ENCODE measurements at regions not wholly inside any gene's neighbourhood (a gene's known extent, or its start where the extent isn't known, plus 50 kb on each side); places are given as distances from the start of the nearest gene placed in this dataset.
"Not testable (repeated sequence)": the region's sequence is repeated elsewhere in the genome, so short reads cannot be mapped to it uniquely, and the experiment has no call there.

GRCh38 chr20:33908336-33908735 lies 85.4 kb upstream of the RALY start:
- DNase-seq, result no peak

DNA sequence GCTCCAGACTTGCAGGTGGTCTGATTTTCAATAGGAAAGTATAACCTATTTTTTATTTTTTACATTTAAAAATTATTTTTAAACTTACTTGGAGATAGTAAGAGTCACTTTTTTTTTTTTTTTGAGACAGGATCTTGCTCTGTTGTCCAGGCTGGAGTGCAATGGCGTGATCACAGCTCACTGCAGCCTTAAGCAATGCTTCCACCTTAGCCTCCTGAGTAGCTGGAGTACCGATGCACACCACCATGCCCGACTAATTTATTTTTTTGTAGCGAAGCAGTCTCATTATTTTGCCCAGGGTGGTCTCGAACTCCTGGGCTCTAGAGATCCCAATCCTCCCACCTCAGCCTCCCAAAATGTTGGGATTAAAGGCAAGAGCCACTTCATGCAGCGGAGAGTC lies 84.8 kb upstream of the RALY start:
- DNase-seq, result no peak

DNA sequence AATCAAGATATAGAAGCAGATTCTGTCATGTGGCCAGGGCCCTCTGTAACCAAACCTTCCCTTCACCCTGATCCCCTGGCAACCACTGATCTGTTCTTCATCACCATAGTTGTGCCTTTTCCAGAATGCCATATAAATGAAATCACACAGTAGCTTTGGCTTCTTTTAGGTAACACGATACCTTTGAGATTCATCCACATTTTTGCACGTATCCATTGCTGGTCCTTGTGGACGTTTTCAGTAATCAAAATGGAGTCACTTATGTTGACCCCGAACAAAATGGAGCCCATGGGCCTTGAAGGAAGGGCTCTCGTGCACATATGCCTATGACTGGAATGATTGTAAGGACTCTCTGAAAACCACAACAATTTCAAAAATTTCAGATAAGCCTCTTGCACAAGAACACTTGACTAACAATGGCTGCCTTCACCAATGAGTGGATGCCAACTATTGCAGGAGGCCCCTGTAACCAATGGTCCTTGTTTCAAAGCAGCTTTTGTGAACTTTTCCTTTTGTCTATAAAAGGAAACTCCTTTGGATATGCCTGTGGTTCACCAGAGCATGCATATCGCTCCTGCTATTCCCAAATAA lies 84.3 kb upstream of the RALY start:
- no peak for DNase-seq

DNA sequence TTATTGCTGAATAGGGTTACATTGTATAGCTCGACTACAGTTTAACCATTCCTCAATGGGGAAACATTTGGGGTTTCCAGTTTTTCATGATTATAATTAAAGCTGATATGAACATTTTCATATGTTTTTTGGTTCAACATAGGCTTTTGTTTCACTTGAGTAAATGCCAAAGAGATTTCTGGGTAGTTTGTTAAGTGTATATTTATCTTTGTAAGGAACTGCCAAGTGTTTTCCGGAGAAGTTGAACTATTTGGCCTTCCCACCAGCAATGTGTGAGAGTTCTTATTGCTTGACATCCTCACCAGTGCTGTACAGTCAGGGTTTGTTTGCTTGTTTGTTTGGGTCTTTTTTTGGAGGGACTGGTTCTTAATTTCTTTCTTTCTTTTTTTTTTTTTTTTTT lies 83.7 kb upstream of the RALY start:
- DNase-seq, result no peak

DNA sequence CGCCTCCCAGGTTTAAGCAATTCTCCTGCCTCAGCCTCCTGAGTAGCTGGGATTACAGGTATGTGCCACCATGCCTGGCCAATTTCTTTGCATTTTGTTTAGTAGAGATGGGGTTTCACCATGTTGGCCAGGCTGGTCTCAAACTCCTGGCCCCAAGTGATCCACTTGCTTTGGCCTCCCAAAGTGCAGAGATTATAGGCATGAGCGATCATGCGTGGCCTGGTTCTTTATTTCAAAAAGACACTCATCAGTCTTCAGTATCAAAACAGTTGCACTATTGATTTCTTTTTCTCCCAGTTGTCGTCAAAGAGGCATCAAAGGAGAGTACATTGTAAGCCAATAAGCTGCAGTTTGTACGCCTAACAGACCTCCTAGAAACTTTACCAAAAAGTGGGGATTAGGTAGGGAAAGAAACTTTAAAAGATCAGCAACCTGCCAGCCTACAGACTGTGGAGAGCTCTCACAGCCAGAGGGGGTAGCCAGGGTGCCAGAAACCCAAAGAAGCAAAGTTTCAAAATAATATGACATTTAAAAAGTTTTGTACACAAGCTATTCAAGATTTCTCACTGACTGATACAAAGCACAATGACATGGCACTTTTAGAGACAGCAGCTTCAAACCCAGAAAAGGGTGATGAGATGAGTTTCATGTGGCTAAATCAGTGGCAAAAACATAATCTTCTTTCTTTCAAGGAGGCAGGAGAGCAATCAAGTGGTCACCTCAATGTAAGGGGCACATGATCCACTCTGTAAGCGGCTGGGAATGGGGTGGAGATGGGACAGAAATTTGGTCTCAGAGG lies 83.0 kb upstream of the RALY start:
- no peak for DNase-seq

- no peak for DNase-seq
Measured at GRCh38 chr20:33914919-33915318, 78.8 kb upstream of the RALY start.

- DNase-seq, result peak in 1 of 56 donors; percentile 12
Measured at GRCh38 chr20:33915726-33916331, 77.9 kb upstream of the RALY start.

DNA sequence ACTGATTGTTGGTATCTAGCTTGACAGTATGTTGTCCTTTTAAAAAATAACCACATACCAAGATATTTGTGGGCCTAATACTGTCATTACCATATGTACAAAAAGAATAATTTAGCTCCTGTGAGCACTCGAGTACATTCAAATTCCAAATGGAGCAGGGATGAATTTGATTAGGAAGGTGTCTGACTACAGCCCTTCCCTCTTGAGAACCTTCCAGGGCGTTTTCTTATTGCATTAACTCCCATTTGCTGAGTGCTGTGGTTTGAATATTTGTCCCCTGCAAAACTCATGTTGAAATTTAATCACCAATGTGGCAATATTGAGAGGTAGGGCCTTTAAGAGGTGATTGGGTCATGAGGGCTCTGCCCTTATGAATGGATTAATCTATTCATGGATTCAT lies 76.9 kb upstream of the RALY start:
- no peak for DNase-seq

DNA sequence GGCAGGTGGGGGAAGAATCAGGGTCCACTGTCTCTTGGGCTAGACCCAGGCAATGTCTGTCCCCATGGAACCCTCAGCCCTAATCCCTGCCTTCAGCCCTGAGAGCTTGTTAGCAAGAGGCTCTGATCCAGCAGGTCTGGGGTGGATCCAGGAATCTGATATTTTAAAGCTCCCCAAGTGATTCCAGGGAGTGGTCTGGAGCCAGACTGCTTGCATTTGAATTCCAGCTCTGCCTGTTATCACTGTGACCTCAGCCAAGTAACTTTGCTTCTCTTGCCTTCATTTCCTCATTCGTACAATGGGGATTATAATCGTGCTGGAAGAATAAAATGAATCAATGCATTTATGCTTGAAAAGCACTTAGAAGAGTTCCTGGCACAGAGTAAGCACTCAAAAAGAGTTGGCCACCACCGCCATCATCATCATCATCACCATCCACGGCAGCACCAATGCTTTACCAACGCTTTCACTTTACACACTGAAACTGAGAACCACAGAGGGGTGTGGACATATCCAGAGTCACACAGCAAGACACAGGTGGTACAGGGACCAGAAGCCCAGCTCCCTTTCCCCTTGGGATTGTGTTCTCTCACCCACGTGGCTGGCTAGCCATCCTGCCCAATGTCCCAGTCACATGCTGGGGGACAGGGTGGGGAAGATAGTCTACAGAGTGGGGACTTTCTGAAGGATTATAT lies 75.7 kb upstream of the RALY start:
- DNase-seq, result no peak

DNA sequence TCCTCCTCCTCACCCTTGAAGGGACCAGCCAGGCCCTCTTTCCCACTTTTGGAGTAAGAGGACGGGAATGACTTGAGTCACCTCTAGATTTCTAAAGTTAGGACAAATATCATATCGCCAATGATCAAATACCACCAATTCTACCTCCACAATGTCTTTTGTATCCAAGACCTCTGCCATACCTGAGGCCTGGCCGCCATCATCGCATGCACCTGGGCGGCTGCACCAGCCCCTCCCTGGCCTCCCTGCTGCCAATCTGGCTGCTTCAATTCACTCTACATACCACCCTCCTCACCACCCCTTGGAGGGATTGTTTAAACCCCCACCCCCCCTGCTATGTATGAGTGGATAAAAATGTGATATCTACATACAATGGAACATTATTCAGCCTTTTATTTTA lies 75.0 kb upstream of the RALY start:
- DNase-seq, result no peak

DNA sequence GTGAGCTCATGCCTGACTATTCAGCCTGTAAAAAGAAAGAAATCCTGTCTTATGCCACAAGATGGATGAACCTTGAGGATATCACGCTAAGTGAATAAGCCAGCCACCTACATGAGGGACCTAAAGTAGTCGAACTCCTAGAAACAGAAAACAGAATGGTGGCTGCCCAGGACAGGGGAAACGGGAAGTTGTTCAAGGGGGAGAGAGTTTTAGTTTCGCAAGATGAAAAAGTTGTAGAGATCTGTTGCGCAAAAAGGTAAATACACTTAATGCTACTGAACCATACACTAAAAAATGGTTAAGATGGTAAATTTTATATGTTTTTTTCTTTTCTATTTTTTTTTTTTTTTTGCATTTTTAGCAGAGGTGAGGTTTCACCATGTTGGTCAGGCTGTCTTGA lies 74.1 kb upstream of the RALY start:
- no peak for DNase-seq

DNA sequence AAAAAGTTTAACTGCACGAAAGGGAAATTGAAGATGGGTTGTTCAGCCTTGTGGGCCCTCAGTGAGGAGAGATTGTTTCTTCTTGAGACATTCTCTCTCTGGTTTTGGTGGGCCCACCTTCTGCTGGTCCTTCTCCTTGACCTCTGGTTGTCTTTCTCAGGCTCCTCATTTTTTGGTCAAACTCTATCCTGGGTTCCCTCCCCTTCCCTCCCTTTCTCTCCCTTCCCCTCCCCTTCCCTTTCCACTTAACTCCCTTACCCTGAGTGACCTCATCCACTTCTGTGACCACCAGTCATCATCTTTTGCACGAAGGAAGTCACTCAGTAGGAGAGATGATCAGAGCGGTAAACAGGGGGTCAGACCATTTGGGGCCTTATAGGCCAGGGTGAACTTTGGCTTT lies 71.5 kb upstream of the RALY start:
- no peak for DNase-seq

GRCh38 chr20:33923740-33924139 lies 70.0 kb upstream of the RALY start:
- DNase-seq, result no peak

GRCh38 chr20:33925867-33926266 lies 67.8 kb upstream of the RALY start:
- no peak for DNase-seq

- no peak for DNase-seq
Measured at GRCh38 chr20:33926425-33926824, 67.3 kb upstream of the RALY start.

DNA sequence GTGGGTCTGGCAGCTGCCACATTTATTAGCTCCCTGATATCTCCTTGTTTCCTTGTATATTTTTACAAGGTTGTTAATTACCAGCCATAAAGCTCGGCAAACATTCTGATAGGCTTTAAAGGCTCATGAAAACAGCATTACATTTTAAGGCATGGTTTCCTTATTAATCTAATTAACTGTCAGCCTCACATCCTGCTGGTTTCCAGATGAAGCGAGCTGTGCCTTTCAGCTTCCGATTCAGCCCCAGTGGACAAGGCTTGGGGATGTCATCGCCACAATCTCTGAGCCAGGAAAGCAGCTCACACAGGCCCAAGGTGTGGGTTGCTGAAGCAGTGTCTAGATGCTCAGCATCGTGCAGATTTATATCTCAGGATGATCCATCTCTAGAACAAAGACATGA lies 66.0 kb upstream of the RALY start:
- DNase-seq, result no peak

GRCh38 chr20:33929917-33930316 lies 63.8 kb upstream of the RALY start:
- DNase-seq, result no peak

DNA sequence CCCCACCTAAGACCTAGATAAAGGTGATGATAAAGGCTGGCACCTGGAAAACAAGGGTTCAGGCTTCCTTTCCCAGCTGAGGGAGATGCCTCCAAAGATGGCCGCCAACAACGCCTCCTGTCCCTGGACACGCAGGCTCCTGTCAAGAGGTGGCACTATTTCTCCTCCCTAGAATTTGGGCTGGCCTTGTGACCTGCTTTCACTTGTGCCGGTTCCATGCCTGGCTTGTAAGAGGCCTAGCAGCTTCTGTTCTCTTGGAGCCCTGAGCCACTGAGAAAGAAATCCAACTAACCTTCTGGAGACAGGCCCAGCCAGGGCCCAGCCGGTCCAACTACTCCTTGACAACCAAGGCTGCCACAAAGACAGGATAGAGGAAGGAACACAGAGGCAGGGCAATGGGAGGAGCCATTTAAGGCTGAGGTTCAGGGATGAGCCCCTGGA lies 60.2 kb upstream of the RALY start:
- peak; percentile 3 to 90 (median 66) for DNase-seq

DNA sequence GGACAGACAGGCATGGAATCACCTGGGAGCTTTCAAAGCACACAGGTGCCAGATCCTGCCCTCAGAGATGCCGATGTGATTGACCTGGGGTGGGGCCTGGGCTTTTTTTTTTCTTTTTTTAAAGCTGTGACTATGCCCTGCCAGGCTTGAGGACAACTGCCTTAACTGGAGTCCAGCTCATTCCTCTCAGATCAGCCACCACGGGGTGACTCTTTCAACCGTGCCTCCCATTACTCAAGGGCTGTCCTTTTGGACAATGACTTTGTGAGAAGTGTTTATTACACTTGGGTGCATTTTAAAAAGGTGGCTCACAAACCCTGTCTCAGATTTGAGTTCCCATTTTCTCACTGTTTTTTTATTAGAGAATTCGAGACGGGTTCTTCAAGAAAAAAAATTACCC lies 57.1 kb upstream of the RALY start:
- DNase-seq, result no peak

GRCh38 chr20:33939031-33939430 lies 54.7 kb upstream of the RALY start:
- DNase-seq, result not testable (repeated sequence)

DNA sequence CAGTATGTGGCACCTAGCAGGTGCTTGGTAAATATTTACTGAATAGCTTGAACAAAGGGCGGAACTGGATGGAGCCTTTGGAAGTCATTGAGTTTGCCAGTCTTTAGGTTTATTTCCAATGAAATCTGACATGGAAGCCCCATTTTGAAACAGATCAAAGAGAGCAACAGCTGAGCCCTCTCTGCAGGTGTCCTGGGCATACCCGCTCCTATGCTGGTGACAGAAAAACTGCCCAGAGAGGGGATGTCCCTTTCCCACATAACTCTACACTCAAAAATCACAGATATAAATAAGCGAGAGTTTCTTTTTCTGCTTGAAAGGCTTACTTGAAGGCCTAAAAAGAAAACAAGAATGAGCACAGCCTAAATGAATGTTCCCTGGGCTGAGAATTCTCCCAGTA lies 53.0 kb upstream of the RALY start:
- DNase-seq, result no peak

Data from nucleus accumbens (tissue), 56 donors.